ENCODE measurements at regions not wholly inside any gene's neighbourhood (a gene's known extent, or its start where the extent isn't known, plus 50 kb on each side); places are given as distances from the start of the nearest gene placed in this dataset.

DNA sequence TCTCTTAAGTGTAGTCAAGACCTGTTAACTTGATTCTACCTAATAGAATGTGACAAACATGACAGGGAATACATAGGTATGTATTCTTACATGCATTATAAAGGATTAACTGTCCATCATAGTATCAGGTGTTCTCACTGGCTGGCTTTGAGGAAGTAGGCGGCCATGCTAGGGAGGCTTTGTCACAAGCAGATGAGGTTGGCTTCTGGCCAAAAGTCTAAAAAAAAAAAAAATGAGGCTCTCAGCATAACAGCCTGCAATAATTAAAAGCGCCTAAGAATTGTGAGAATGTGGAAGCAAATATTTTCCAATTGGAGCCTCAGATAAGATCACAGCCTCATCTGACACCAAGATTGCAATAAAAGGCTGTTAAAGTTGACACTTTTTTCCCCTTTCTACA lies 1256.8 kb upstream of the SORCS1 start:
- Histone ChIP-seq H3K4me1 (ENCODE audit: insufficient read depth, low read length, poor library complexity, severe bottlenecking) (no peaks in the 10 kb centered on the region), H3K27ac (ENCODE audit: low read depth, low read length, poor library complexity, severe bottlenecking) (no peak overlapping the region), H4K20me1 (ENCODE audit: insufficient read depth, low read length) (no peaks in the 10 kb centered on the region), H3K9me3 (ENCODE audit: low read length) (no peaks in the 10 kb centered on the region), H3K4me2 (ENCODE audit: low read length) (no peak overlapping the region), H2AFZ (ENCODE audit: low read length) (no peak overlapping the region), H3K9me2 (ENCODE audit: insufficient read depth, low read length) (no peaks in the 10 kb centered on the region), H3K4me3 (ENCODE audit: low read depth, low read length, poor library complexity, severe bottlenecking) (no peak overlapping the region), H3K36me3 (ENCODE audit: insufficient read depth, low read length) (no peaks in the 10 kb centered on the region), H3K79me2 (ENCODE audit: insufficient read depth, low read depth, low read length) (no peaks in the 10 kb centered on the region)
- CTCF ChIA-PET (ENCODE audit: unreplicated experiment) = no interaction called here
- no peak for DNase-seq (ENCODE audit: low spot score)
- POLR2A ChIA-PET = no interaction called here
- no TSS peak for BruUV-seq (replicated peaks)
- intact Hi-C loops (cut with micrococcal nuclease; ENCODE audit: unreplicated experiment) = no loop called here
- TF ChIP-seq, protein P1, sequence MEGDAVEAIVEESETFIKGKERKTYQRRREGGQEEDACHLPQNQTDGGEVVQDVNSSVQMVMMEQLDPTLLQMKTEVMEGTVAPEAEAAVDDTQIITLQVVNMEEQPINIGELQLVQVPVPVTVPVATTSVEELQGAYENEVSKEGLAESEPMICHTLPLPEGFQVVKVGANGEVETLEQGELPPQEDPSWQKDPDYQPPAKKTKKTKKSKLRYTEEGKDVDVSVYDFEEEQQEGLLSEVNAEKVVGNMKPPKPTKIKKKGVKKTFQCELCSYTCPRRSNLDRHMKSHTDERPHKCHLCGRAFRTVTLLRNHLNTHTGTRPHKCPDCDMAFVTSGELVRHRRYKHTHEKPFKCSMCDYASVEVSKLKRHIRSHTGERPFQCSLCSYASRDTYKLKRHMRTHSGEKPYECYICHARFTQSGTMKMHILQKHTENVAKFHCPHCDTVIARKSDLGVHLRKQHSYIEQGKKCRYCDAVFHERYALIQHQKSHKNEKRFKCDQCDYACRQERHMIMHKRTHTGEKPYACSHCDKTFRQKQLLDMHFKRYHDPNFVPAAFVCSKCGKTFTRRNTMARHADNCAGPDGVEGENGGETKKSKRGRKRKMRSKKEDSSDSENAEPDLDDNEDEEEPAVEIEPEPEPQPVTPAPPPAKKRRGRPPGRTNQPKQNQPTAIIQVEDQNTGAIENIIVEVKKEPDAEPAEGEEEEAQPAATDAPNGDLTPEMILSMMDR (conservative IDR thresholded peaks at IDR 0.05; ENCODE audit: low read length) = no peak
- no peak for TF ChIP-seq EZH2phosphoT487 (IDR thresholded peaks at IDR 0.05; ENCODE audit: borderline replicate concordance, low read depth, low read length)

DNA sequence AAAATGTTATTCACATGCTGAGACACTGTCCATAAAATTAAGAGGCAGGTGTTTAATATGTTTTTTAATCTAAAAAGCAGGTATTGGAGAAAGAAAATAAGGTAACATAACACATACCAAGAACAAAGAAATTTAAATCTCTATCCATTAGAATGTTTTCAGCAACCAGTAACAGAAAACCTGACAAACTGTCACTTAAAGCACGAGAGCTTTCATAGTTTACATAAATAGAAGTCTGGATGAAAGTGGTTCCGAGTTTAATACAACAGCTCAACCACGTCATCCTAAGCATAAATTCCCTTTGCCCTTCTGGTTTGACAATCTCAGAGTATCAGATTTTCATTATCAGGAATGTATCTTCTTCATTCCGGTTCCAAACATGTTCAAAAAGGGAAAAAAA lies 1249.4 kb upstream of the SORCS1 start:
- no peaks in the 10 kb centered on the region for H3K79me2 ChIP-seq (ENCODE audit: insufficient read depth, low read depth, low read length)
- H3K36me3 ChIP-seq (ENCODE audit: insufficient read depth, low read length) = no peaks in the 10 kb centered on the region
- no peak overlapping the region for H3K4me3 ChIP-seq (ENCODE audit: low read depth, low read length, poor library complexity, severe bottlenecking)
- POLR2A ChIA-PET = no interaction called here
- no peak overlapping the region for H3K4me2 ChIP-seq (ENCODE audit: low read length)
- H2AFZ ChIP-seq (ENCODE audit: low read length) = no peak overlapping the region
- intact Hi-C loops (cut with micrococcal nuclease; ENCODE audit: unreplicated experiment) = no loop called here
- no peaks in the 10 kb centered on the region for H3K9me2 ChIP-seq (ENCODE audit: insufficient read depth, low read length)
- no TSS peak for BruUV-seq (replicated peaks)
- no peaks in the 10 kb centered on the region for H3K9me3 ChIP-seq (ENCODE audit: low read length)
- H3K4me1 ChIP-seq (ENCODE audit: insufficient read depth, low read length, poor library complexity, severe bottlenecking) = no peaks in the 10 kb centered on the region
- CTCF ChIA-PET (ENCODE audit: unreplicated experiment) = no interaction called here
- DNase-seq (ENCODE audit: low spot score) = no peak
- H4K20me1 ChIP-seq (ENCODE audit: insufficient read depth, low read length) = no peaks in the 10 kb centered on the region
- H3K27ac ChIP-seq (ENCODE audit: low read depth, low read length, poor library complexity, severe bottlenecking) = no peak overlapping the region
- TF ChIP-seq, protein P1 (conservative IDR thresholded peaks at IDR 0.05; ENCODE audit: low read length) = no peak
- TF ChIP-seq EZH2phosphoT487 (IDR thresholded peaks at IDR 0.05; ENCODE audit: borderline replicate concordance, low read depth, low read length) = no peak

DNA sequence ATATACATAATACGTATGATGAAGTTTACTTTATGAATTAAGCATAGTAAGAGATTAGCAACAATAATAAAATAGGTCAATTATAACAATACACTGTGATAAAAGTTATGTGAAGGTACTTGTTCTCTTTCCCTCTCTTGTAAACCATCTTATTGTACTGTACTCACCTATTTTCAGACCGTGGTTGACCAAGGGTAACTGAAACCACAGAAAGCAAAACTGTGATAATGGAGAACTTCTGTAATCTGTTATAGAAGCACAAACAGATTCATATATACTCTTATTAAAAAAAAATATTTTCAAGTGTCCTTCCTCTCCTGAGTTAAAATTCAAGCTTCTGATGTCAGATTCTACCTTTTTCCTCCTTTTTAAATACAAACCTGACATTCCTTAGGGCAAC lies 1247.8 kb upstream of the SORCS1 start:
- no peak for DNase-seq (ENCODE audit: low spot score)
- Histone ChIP-seq H3K36me3 (ENCODE audit: insufficient read depth, low read length) (no peaks in the 10 kb centered on the region), H3K9me3 (ENCODE audit: low read length) (no peaks in the 10 kb centered on the region), H3K79me2 (ENCODE audit: insufficient read depth, low read depth, low read length) (no peaks in the 10 kb centered on the region), H3K27ac (ENCODE audit: low read depth, low read length, poor library complexity, severe bottlenecking) (no peak overlapping the region), H3K4me1 (ENCODE audit: insufficient read depth, low read length, poor library complexity, severe bottlenecking) (no peaks in the 10 kb centered on the region), H3K4me3 (ENCODE audit: low read depth, low read length, poor library complexity, severe bottlenecking) (no peak overlapping the region), H3K4me2 (ENCODE audit: low read length) (no peak overlapping the region), H4K20me1 (ENCODE audit: insufficient read depth, low read length) (no peaks in the 10 kb centered on the region), H3K9me2 (ENCODE audit: insufficient read depth, low read length) (no peaks in the 10 kb centered on the region), H2AFZ (ENCODE audit: low read length) (no peak overlapping the region)
- intact Hi-C loops (cut with micrococcal nuclease; ENCODE audit: unreplicated experiment) = no loop called here
- BruUV-seq (replicated peaks) = no TSS peak
- ChIA-PET CTCF (ENCODE audit: unreplicated experiment) (no interaction called here), POLR2A (no interaction called here)
- TF ChIP-seq EZH2phosphoT487 (IDR thresholded peaks at IDR 0.05; ENCODE audit: borderline replicate concordance, low read depth, low read length) = no peak

Measured in OCI-LY7 (cell line).